GM18858 (cell line): ENCODE measurements at regions not wholly inside any gene's neighbourhood (a gene's known extent, or its start where the extent isn't known, plus 50 kb on each side); places are given as distances from the start of the nearest gene placed in this dataset.

Source experiments
- ATAC-seq: cut with Tn5 transposase; IDR thresholded peaks from one replicate; pipeline ENCODE4 v1.9.1; 2021; ENCODE audit not compliant: unreplicated experiment

- ATAC-seq, result no peak
These were observed 496.4 kb upstream of the LRRC4C start for GRCh38 chr11:41955635-41956400.

DNA sequence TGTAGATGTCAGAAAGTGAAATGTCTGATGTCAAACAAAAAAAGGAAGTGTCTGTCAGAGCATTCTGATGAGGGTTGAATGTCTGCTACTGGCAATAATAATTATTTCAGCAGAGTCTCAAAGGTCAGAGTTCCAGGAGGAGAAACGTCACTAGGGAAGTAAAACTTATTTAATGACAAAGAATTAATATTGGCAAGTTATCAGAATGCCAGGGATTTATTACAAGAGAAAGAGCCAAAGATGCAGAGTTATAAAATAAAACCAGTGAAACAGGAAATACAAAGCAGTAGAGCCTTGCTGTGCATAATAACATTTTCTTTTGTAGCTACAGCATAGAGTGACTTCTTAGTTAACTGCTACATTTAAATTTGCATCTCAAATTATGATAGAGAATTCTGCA, 504.0 kb upstream of the LRRC4C start:
- no peak for ATAC-seq

DNA sequence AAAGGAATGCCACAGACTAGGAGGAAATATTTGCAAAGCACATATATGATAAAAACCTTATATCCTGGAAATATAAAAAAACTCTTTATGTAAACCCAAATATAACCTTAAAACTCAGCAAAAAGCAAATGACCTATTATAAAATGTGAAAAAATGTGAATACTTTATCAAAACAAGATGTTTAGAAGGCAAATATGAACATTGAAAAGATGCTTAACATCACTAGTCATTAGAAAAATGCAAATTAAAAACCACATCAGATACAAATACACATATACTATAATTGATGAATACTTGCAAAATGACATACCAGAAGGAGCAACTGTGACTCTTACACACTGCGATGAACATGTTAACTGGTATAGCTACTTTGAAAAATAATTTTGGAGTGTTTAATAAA, 511.2 kb upstream of the LRRC4C start:
- ATAC-seq, result no peak

GRCh38 chr11:41971592-41971991, 512.1 kb upstream of the LRRC4C start:
- ATAC-seq, result no peak

- ATAC-seq, result no peak
These were observed 519.5 kb upstream of the LRRC4C start for GRCh38 chr11:41978945-41979344.

- ATAC-seq, result no peak
These were observed 521.3 kb upstream of the LRRC4C start for GRCh38 chr11:41980741-41981140.

GRCh38 chr11:41982276-41982675, 522.8 kb upstream of the LRRC4C start:
- ATAC-seq, result no peak

- no peak for ATAC-seq
These were observed 523.5 kb upstream of the LRRC4C start for GRCh38 chr11:41982975-41983374.

DNA sequence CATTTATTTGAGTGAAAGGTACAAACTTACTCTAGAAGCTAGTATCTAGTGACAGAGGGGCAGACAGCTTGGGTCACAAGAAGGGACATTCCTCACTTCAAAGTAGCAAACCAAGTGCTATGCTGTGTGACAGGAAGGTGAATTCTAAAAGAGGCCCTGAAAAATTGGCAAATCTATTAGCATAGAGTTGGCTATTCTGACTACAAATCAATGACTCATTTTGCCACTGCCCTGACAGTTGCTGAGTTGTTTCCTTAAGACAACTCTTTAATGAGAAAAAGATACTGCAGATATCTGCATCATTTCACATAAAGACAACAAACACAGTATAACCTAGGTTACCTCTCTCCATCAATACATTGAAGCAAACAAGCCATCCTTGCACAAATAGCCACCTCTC, 524.0 kb upstream of the LRRC4C start:
- ATAC-seq, result no peak

GRCh38 chr11:41984023-41984422, 524.6 kb upstream of the LRRC4C start:
- no peak for ATAC-seq

GRCh38 chr11:41985799-41986198, 526.3 kb upstream of the LRRC4C start:
- no peak for ATAC-seq

- no peak for ATAC-seq
These were observed 529.6 kb upstream of the LRRC4C start for GRCh38 chr11:41988951-41989572.

DNA sequence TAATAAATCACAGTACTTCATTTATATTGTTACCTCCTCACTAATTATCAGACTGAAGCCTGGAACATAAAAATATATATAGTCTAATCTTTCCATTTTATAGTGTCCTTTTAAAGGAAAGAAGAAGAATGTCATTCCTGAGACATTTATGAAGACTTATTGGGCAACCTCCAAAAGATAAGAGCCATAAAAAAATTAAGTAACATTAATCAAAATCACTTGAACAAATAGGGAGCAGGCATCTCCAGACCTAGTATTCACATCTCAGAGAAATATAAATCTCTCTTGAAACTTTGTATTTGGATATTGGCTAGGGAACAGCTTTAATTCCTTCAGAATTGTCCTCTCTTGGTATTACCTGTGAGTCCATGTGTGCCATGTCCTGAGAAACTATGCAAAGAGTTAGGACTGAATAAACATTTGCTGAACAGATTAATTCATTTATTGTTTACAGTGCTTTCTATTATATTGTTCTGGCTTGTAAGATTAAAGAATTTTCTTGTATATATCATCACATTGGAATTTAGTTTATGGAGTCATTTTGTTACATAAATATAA, 530.5 kb upstream of the LRRC4C start:
- ATAC-seq, result no peak

GRCh38 chr11:41996533-41996932, 537.1 kb upstream of the LRRC4C start:
- ATAC-seq, result no peak

DNA sequence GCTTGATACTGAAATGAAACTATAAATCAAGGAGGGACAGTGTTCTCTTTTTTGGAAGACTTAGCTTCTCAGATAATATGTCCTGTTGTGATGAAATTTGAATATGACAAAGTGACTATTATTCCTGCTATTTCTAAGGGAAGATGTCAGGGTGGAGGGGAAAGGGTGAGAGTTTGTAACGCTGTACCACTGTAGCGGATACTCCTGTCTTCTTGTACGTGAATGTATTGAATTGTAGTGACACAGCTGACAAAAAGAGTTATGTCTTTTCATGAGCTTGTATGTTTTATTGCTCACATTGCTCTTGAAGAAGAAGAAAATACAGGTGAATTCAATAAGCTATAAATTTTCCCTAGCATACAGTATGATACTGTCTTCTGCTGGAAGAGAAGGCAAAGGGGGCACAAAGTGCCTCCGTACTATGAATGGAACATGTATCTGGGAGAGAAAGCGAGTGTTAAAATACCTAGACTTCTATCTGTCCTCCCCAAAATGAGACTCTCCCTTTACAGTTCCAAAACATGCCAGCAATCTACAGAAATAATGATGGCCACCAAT, 538.5 kb upstream of the LRRC4C start:
- ATAC-seq, result no peak

- ATAC-seq, result no peak
These were observed 539.6 kb upstream of the LRRC4C start for GRCh38 chr11:41999066-41999465.

DNA sequence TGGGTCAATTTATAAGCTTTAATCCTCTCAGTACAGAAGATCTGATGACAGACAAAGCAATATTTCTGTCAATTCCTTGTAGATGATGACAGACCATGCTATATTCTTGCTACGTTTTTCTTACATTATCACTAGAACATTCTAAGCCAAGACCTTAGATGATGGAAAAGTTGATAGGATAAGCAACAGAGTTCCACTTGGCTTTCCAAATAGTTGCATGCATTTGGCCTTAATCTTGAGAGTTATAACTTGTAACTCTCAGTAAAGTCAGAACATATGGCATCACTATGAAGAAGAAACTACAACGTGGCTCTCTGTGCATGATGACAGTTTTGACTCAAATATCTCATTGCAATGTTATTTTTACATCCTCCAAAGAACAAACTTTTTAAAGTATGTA, 544.3 kb upstream of the LRRC4C start:
- no peak for ATAC-seq

DNA sequence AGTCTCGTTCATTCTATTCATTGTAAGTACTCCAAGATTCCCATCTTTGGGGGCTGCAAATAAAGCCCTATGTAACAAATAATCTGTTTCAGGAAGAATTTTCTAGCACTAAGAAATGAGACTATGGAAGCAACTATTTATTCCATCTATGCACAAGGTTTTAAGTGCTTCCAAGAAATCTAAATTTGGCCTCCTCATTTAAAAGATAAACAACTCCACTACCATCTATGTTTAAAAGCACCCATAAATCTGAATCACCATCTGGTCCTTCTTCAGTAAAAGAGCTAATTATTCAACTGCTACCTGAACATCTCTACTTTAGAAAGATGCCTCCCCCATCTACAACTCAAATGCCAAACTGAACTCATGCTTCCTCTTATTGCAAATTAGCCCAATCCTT, 547.3 kb upstream of the LRRC4C start:
- no peak for ATAC-seq

DNA sequence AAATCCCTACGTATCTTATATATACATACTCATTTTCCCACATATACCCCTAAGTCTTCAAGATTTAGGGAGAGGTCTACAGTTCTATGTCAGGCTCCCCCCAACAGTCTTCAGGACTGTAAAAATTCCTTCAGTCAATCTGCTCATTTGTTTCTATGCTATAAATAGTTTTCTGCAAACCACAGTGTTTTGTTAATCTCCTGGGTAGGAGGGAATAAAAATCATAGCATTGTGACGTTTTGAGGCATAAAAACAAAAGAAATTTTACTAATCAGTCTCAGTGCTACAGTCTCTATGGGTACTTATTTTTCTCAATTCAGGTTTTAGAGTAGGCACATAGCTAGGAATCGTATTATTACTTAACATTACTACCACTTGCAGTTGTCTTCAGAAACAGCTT, 552.8 kb upstream of the LRRC4C start:
- ATAC-seq, result no peak

- no peak for ATAC-seq
These were observed 554.3 kb upstream of the LRRC4C start for GRCh38 chr11:42013656-42014201.

- ATAC-seq, result no peak
These were observed 562.5 kb upstream of the LRRC4C start for GRCh38 chr11:42021911-42022310.

DNA sequence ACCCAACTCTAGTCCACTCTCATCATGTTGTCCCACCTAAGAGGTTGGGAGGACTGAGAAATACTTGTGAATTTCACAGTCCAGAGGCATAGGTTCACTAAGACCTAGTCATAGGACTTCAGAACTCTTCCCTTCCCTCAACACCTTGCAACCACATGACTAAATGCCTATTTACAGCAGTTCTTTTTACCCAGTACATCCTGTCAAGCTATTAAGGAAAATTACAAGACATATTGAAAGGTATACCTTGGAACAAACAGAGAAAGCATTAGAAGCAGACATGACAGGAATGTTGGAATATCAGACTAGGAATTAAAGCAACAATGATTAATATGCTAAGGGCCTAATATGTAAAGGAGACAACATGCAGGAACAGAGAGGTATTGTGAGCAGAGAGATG, 563.8 kb upstream of the LRRC4C start:
- ATAC-seq, result no peak
